ENCODE measurements at regions not wholly inside any gene's neighbourhood (a gene's known extent, or its start where the extent isn't known, plus 50 kb on each side); places are given as distances from the start of the nearest gene placed in this dataset.
"Not testable (repeated sequence)": the region's sequence is repeated elsewhere in the genome, so short reads cannot be mapped to it uniquely, and the experiment has no call there.

DNA sequence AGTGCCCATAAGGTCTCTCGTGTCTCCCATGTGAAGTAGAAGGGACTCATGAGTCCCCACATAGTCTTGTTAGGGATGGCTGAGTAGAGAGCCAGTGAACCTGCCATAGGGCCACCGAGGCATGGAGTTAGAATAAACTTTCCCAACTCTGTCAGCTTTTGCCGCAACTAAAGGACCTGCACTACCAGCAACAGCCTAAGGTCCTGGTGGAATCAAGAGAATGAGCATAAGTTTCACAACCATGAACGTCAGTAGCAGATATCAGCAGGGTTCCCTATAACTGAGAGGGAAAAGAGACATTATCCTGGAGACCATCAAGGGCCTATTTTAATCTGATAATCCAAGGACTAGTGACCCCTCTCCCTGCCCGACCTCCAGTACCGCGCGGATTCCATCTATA lies 60.3 kb upstream of the FNDC3B start:
- no peak overlapping the region for H3K4me3 Mint-ChIP-seq
- H3K36me3 Mint-ChIP-seq (ENCODE audit: low read depth) = no peaks in the 10 kb centered on the region
- TF ChIP-seq, protein P1, sequence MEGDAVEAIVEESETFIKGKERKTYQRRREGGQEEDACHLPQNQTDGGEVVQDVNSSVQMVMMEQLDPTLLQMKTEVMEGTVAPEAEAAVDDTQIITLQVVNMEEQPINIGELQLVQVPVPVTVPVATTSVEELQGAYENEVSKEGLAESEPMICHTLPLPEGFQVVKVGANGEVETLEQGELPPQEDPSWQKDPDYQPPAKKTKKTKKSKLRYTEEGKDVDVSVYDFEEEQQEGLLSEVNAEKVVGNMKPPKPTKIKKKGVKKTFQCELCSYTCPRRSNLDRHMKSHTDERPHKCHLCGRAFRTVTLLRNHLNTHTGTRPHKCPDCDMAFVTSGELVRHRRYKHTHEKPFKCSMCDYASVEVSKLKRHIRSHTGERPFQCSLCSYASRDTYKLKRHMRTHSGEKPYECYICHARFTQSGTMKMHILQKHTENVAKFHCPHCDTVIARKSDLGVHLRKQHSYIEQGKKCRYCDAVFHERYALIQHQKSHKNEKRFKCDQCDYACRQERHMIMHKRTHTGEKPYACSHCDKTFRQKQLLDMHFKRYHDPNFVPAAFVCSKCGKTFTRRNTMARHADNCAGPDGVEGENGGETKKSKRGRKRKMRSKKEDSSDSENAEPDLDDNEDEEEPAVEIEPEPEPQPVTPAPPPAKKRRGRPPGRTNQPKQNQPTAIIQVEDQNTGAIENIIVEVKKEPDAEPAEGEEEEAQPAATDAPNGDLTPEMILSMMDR (IDR thresholded peaks at IDR 0.05) = no peak
- H3K27ac Mint-ChIP-seq = no peak overlapping the region
- H3K9me3 Mint-ChIP-seq = no peaks in the 10 kb centered on the region
- H3K4me1 Mint-ChIP-seq = peaks cover 8% of the 10 kb centered on the region
- no peak for DNase-seq
- peaks cover 3% of the 10 kb centered on the region for H3K27me3 Mint-ChIP-seq (ENCODE audit: low read depth, poor library complexity)

DNA sequence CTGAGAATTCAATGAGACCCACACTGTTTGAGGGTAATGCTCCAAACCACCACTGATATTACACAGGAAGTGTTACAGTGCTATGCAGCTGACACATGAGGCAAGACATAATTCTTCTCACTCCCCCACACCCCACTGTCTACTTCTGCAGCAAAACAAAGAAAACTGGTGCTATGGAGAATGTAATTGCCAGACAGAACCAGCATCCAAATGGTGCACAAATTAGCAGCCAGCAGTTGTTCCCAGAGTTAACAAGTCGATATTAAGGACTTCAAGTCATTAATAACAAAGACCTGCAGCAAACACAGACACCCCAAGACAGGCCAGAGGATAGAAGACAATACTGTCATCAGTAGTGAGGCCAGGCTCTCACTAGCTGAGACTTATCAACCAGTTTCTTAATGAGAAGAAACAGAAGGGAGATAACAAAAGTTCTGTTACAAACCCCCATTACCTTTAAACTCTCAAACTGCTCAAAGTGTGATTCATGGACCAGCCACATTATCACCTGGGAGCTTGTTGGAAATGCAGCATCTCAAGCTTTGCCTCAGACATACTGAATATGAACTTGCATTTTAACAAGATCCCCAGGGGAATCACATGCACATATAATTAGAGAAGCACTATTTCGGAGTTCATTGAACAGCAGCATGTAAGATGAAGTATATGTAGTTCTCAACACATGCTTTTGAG lies 58.7 kb upstream of the FNDC3B start:
- Mint-ChIP-seq H3K27ac (no peak overlapping the region), H3K4me1 (peaks cover 8% of the 10 kb centered on the region), H3K9me3 (no peaks in the 10 kb centered on the region), H3K36me3 (ENCODE audit: low read depth) (no peaks in the 10 kb centered on the region), H3K27me3 (ENCODE audit: low read depth, poor library complexity) (peaks cover 3% of the 10 kb centered on the region), H3K4me3 (no peak overlapping the region)
- TF ChIP-seq, protein P1 (IDR thresholded peaks at IDR 0.05) = no peak
- no peak for DNase-seq

DNA sequence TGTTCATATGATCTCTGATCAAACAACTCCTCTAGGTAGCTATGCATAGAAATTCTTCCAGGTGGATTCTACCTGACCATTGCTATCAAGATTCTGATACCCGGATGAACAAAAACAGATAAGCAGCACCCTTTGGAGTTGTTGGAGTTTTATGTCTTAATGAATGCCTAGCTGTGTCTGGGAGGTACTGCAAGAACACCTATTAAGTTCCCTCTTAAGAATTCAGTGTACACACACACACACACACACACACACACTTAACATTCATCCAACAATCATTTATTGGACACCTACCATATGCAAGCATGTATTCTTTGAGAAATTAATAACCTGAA lies 58.1 kb upstream of the FNDC3B start:
- Mint-ChIP-seq H3K27me3 (ENCODE audit: low read depth, poor library complexity) (peaks cover 3% of the 10 kb centered on the region), H3K9me3 (no peaks in the 10 kb centered on the region), H3K4me1 (peaks cover 8% of the 10 kb centered on the region), H3K27ac (no peak overlapping the region), H3K36me3 (ENCODE audit: low read depth) (no peaks in the 10 kb centered on the region), H3K4me3 (no peak overlapping the region)
- DNase-seq = no peak
- TF ChIP-seq, protein P1 (IDR thresholded peaks at IDR 0.05) = no peak

DNA sequence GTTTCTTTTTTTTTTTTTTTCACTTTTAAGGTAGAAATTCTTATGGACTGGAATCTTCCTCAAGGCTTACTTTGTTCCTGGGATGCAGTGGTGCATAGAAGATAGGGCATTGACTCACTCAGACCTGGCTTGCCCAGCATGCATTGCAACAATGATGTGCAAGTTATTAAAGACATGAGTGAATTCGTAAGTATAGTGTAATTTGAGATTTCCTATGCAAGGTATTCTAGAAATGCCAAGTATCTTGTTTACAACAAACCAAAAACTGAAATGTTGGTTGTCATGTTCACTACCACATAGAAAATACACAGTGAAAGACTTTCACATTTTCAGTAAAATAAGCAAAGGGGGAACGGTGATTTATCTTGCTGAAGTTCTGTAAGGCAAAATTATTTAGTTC lies 56.5 kb upstream of the FNDC3B start:
- no peak for DNase-seq
- TF ChIP-seq, protein P1 (IDR thresholded peaks at IDR 0.05) = no peak
- Mint-ChIP-seq H3K4me3 (no peak overlapping the region), H3K27ac (no peak overlapping the region), H3K4me1 (peaks cover 8% of the 10 kb centered on the region), H3K27me3 (ENCODE audit: low read depth, poor library complexity) (peaks cover 3% of the 10 kb centered on the region), H3K36me3 (ENCODE audit: low read depth) (no peaks in the 10 kb centered on the region), H3K9me3 (no peaks in the 10 kb centered on the region)

DNA sequence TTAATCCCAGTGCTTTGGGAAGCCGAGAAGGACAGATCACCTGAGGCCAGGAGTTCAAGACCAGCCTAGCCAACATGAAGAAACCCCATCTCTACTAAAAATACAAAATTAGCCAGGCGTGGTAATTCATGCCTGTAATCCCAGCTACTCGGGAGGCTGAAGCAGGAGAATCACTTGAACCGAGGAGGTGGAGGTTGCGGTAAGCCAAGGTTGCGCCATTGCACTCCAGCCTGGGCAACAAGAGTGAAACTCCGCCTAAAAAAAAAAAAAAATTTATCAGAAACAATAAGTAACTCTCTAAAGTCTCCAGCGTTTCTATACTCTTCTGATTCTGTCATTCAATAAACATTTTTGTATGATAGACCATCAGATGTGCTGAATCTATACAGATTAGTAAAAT lies 55.7 kb upstream of the FNDC3B start:
- H3K4me3 Mint-ChIP-seq; H3K9me3 Mint-ChIP-seq; H3K27me3 Mint-ChIP-seq (ENCODE audit: low read depth, poor library complexity); DNase-seq; H3K36me3 Mint-ChIP-seq (ENCODE audit: low read depth); H3K4me1 Mint-ChIP-seq; H3K27ac Mint-ChIP-seq: not testable (repeated sequence)

DNA sequence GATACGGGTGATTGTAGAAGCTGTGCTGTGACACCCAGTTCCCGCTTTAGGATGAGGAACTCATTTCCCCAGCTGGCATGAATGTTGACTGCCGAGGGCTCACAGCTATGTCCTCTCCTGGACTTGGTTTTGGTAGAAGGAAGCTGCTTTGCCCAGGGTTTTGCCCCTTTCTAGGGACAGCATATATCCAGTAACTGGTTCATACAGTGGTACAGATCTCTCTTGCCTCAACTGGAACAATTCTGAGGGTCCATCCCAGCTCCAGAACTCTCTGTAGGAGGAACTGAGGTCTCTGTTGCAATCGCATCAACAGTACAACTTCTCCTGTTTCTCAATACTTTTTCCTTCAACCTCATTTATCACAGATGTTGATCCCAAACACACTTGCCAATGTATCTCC lies 54.5 kb upstream of the FNDC3B start:
- Mint-ChIP-seq H3K27me3 (ENCODE audit: low read depth, poor library complexity) (peaks cover 3% of the 10 kb centered on the region), H3K27ac (no peak overlapping the region), H3K9me3 (peaks cover under 1% of the 10 kb centered on the region), H3K36me3 (ENCODE audit: low read depth) (no peaks in the 10 kb centered on the region), H3K4me1 (peaks cover 8% of the 10 kb centered on the region), H3K4me3 (no peak overlapping the region)
- TF ChIP-seq, protein P1 (IDR thresholded peaks at IDR 0.05) = no peak
- DNase-seq = no peak

Data from nephron progenitor cell (in vitro differentiated cells).